ENCODE measurements at regions not wholly inside any gene's neighbourhood (a gene's known extent, or its start where the extent isn't known, plus 50 kb on each side); places are given as distances from the start of the nearest gene placed in this dataset.

DNA sequence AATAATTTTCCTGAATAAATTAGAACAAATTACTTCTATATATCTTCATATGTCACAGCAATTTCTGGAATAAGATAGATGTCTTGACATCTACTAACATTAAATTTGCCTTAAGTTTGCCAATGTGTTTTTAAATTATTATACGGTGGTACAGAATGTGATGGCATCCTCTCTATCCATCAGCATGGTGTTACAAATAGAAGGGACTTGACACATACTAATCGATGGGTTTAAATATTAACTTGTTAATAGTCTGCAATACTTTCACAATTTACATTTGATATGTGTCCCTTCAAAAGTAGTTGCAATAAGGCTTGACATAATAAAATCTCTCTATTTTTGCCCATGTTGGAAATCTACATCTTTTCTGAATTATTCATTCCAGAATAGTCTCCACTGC is 65.1 kb upstream of the PRR20A start:
- no peak overlapping the region for H3K9ac ChIP-seq (replicated peaks in 1 of 4; ENCODE audit: extremely low read depth in 1 of 4, low read depth in 3 of 4, low read length in 3 of 4)
- no peak overlapping the region for H3K4ac ChIP-seq (replicated peaks; ENCODE audit: insufficient read length, low read depth, low read length)
- H2BK15ac ChIP-seq (ENCODE audit: low read length), result no peak overlapping the region
- H3K9me3 ChIP-seq (ENCODE audit: insufficient read depth in 2 of 2, low read depth in 1 of 2, low read length in 1 of 2), result no peaks in the 10 kb centered on the region
- H3K23ac ChIP-seq (ENCODE audit: insufficient read length), result no peak overlapping the region
- ChIA-PET POLR2A (ENCODE audit: partially characterized antibody) (no interaction called here), CTCF (ENCODE audit: partially characterized antibody) (no interaction called here)
- no peak overlapping the region for H3K14ac ChIP-seq (ENCODE audit: insufficient read length)
- no peak overlapping the region for H3K27ac ChIP-seq (ENCODE audit: low read depth, low read length)
- H2BK5ac ChIP-seq (ENCODE audit: low read depth, low read length), result no peak overlapping the region
- no peaks in the 10 kb centered on the region for H3K36me3 ChIP-seq (ENCODE audit: control insufficient read depth in 2 of 4, insufficient read depth in 4 of 4, low read length in 3 of 4)
- DNase-seq (ENCODE audit: low read depth in 1 of 2, low spot score in 2 of 2) (no peak), FAIRE-seq (no peak)
- no peak overlapping the region for H3K4me3 ChIP-seq (ENCODE audit: extremely low read depth in 1 of 4, insufficient read depth in 2 of 4, low read depth in 3 of 4, low read length in 4 of 4)
- no peak overlapping the region for H4K91ac ChIP-seq (replicated peaks; ENCODE audit: insufficient read length, low read length)
- no peaks in the 10 kb centered on the region for H3K27me3 ChIP-seq (replicated peaks in 1 of 4; ENCODE audit: control insufficient read depth in 3 of 4, extremely low read depth in 1 of 4, insufficient read depth in 3 of 4, low read length in 3 of 4)
- H3K18ac ChIP-seq (ENCODE audit: extremely low read depth, low read length), result no peak overlapping the region
- no peak overlapping the region for H2AFZ ChIP-seq (ENCODE audit: low read length)
- H4K20me1 ChIP-seq (replicated peaks in 1 of 2; ENCODE audit: control insufficient read depth in 1 of 2, insufficient read depth in 2 of 2, low read length in 2 of 2), result no peaks in the 10 kb centered on the region
- no peak overlapping the region for H2BK120ac ChIP-seq (replicated peaks; ENCODE audit: low read depth, low read length)
- H4K8ac ChIP-seq (ENCODE audit: extremely low read depth, insufficient read depth, low read length), result no peak overlapping the region
- no peak overlapping the region for H3K4me2 ChIP-seq (ENCODE audit: insufficient read depth in 1 of 2, low read depth in 2 of 2, low read length in 2 of 2)
- H4K5ac ChIP-seq (ENCODE audit: insufficient read length, low read depth, low read length), result no peak overlapping the region
- H3K4me1 ChIP-seq (replicated peaks in 1 of 4; ENCODE audit: control insufficient read depth in 3 of 4, insufficient read depth in 4 of 4, low read length in 3 of 4), result no peaks in the 10 kb centered on the region
- H2BK20ac ChIP-seq (ENCODE audit: low read length), result no peak overlapping the region
- no peak overlapping the region for H2BK12ac ChIP-seq (ENCODE audit: low read depth, low read length)
- H2AK5ac ChIP-seq (ENCODE audit: low read depth, low read length), result no peak overlapping the region
- H3K79me1 ChIP-seq (ENCODE audit: low read depth, low read length), result no peaks in the 10 kb centered on the region
- no peaks in the 10 kb centered on the region for H3K23me2 ChIP-seq (ENCODE audit: low read depth, low read length)
- H3K56ac ChIP-seq (replicated peaks; ENCODE audit: insufficient read length, low read depth, low read length), result no peak overlapping the region
- H3K79me2 ChIP-seq (ENCODE audit: control insufficient read depth in 1 of 2, insufficient read depth in 2 of 2, low read length in 2 of 2), result no peaks in the 10 kb centered on the region
- WGBS, 2 experiments (ENCODE audit: extremely low coverage in 1 of 2, insufficient coverage in 1 of 2, insufficient read length in 1 of 2, insufficient replicate concordance in 2 of 2, low coverage in 1 of 2, low lambda C conversion rate in 2 of 2, missing lambda C conversion rate in 1 of 2), result 100% methylated on average over 2 of the region's 2 CpGs; no CpG with 5 or more reads in 1 of the 2 experiments
- TF ChIP-seq SAP30 (IDR thresholded peaks at IDR 0.05; ENCODE audit: insufficient read depth, insufficient replicate concordance, low read length), result no peak
- TF ChIP-seq CTBP2 (IDR thresholded peaks at IDR 0.05; ENCODE audit: borderline replicate concordance, insufficient read depth, insufficient read length, low read length), result no peak
- no peak for TF ChIP-seq SIN3A (conservative IDR thresholded peaks at IDR 0.05 in 1 of 2, IDR thresholded peaks at IDR 0.05 in 1 of 2; ENCODE audit: low read depth in 1 of 2, low read length in 2 of 2)
- TF ChIP-seq FOSL1 (IDR thresholded peaks at IDR 0.05; ENCODE audit: insufficient read depth, low read depth, low read length), result no peak
- no peak for TF ChIP-seq RAD21 (IDR thresholded peaks at IDR 0.05 in 1 of 2, conservative IDR thresholded peaks at IDR 0.05 in 1 of 2; ENCODE audit: low read depth in 2 of 2, low read length in 2 of 2)
- TF ChIP-seq, protein P1, sequence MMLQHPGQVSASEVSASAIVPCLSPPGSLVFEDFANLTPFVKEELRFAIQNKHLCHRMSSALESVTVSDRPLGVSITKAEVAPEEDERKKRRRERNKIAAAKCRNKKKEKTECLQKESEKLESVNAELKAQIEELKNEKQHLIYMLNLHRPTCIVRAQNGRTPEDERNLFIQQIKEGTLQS (IDR thresholded peaks at IDR 0.05; ENCODE audit: insufficient read depth, low read depth, low read length), result no peak
- TF ChIP-seq RNF2 (IDR thresholded peaks at IDR 0.05; ENCODE audit: borderline replicate concordance, low read depth, low read length, missing control alignments, poor library complexity, severe bottlenecking), result no peak
- TF ChIP-seq SP2 (IDR thresholded peaks at IDR 0.05; ENCODE audit: low read length), result no peak
- TF ChIP-seq SRF (IDR thresholded peaks at IDR 0.05; ENCODE audit: low read depth, low read length), result no peak
- TF ChIP-seq SP4 (IDR thresholded peaks at IDR 0.05; ENCODE audit: low read length), result no peak
- no peak for TF ChIP-seq CEBPB (IDR thresholded peaks at IDR 0.05; ENCODE audit: low read depth, low read length)
- TF ChIP-seq CHD2 (IDR thresholded peaks at IDR 0.05; ENCODE audit: low read length), result no peak
- TF ChIP-seq KDM4A (IDR thresholded peaks at IDR 0.05; ENCODE audit: low read depth, low read length, severe bottlenecking), result no peak
- TF ChIP-seq EGR1 (IDR thresholded peaks at IDR 0.05; ENCODE audit: borderline replicate concordance, low read depth, low read length), result no peak

All from H1 (cell line).